ENCODE measurements at regions not wholly inside any gene's neighbourhood (a gene's known extent, or its start where the extent isn't known, plus 50 kb on each side); places are given as distances from the start of the nearest gene placed in this dataset.

DNA sequence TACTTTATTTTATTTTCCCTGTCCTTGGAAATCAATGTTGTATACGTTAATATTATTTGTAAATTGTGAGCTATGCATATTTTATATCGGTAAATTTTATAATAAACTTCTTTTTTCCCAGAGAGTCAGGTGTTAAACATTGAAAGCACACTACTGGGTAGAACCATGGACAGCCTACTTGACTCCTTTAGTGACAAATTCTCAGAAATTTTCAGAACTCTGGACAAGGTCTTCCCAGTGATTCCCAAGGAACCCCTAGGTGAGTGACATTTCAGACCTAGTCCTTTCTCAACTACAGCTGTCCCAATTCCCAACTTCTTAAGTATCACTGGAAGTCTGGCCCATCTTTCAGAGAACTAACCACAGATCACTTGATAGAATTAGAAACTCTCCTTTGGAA is 107.2 kb downstream of the RCN1 start:
- TF ChIP-seq POLR2A (IDR thresholded peaks at IDR 0.05) (no peak), CTCF (IDR thresholded peaks at IDR 0.05) (no peak)
- no peak for DNase-seq
- 81% methylated on average over 2 of the region's 2 CpGs for WGBS, 2 donors

GRCh38 chr11:32200136-32200847 is 109.4 kb downstream of the RCN1 start:
- H3K4me1 ChIP-seq, result no peaks in the 10 kb centered on the region
- H3K27ac ChIP-seq, result no peak overlapping the region
- H3K9me3 ChIP-seq, result no peaks in the 10 kb centered on the region
- peaks cover 0 to 5% (median 0%) of the 10 kb centered on the region in 4 donors for H3K27me3 ChIP-seq
- no peaks in the 10 kb centered on the region for H3K36me3 ChIP-seq
- intact Hi-C loops (cut with DNase I), result no loop called here
- no peak for DNase-seq
- H3K4me3 ChIP-seq, result no peak overlapping the region
- 71 to 81% methylated on average over 19 of the region's 19 CpGs for WGBS, 2 donors
- no peak for TF ChIP-seq CTCF (IDR thresholded peaks at IDR 0.05)
- no peak for TF ChIP-seq POLR2A (IDR thresholded peaks at IDR 0.05)

More for the DNA sequence above, 107.2 kb downstream of the RCN1 start:
- peaks cover 0 to 11% (median 0%) of the 10 kb centered on the region in 4 donors for H3K27me3 ChIP-seq
- intact Hi-C loops (cut with DNase I), result no loop called here
- H3K36me3 ChIP-seq, result no peaks in the 10 kb centered on the region
- no peak overlapping the region for H3K27ac ChIP-seq
- no peaks in the 10 kb centered on the region for H3K4me1 ChIP-seq
- H3K4me3 ChIP-seq, result no peak overlapping the region
- H3K9me3 ChIP-seq, result no peaks in the 10 kb centered on the region

- H3K27me3 ChIP-seq, result no peaks in the 10 kb centered on the region
- no peak for DNase-seq
- no peak overlapping the region for H3K4me3 ChIP-seq
- H3K36me3 ChIP-seq, result no peaks in the 10 kb centered on the region
- WGBS, 2 donors, result 82 to 84% methylated on average over 4 to 5 of the region's 5 CpGs
- no peaks in the 10 kb centered on the region for H3K4me1 ChIP-seq
- TF ChIP-seq POLR2A (IDR thresholded peaks at IDR 0.05) (no peak), CTCF (IDR thresholded peaks at IDR 0.05) (no peak)
- intact Hi-C loops (cut with DNase I), result no loop called here
- no peak overlapping the region for H3K27ac ChIP-seq
- no peaks in the 10 kb centered on the region for H3K9me3 ChIP-seq
Observed at GRCh38 chr11:32204751-32205150, 113.9 kb downstream of the RCN1 start.

- TF ChIP-seq CTCF (IDR thresholded peaks at IDR 0.05) (no peak), POLR2A (IDR thresholded peaks at IDR 0.05) (no peak)
Observed at GRCh38 chr11:32210556-32210955, 119.7 kb downstream of the RCN1 start.

GRCh38 chr11:32213223-32213622 is 122.3 kb downstream of the RCN1 start:
- Histone ChIP-seq H3K4me3 (no peak overlapping the region), H3K4me1 (no peaks in the 10 kb centered on the region), H3K27ac (no peak overlapping the region), H3K36me3 (no peaks in the 10 kb centered on the region), H3K9me3 (no peaks in the 10 kb centered on the region), H3K27me3 (no peaks in the 10 kb centered on the region)
- 42 to 44% methylated on average over 5 of the region's 5 CpGs for WGBS, 2 donors
- intact Hi-C loops (cut with DNase I), result no loop called here
- DNase-seq, result no peak
- TF ChIP-seq CTCF (IDR thresholded peaks at IDR 0.05) (no peak), POLR2A (IDR thresholded peaks at IDR 0.05) (no peak)

More at GRCh38 chr11:32210556-32210955, 119.7 kb downstream of the RCN1 start:
- H3K27ac ChIP-seq, result no peak overlapping the region
- no peaks in the 10 kb centered on the region for H3K9me3 ChIP-seq
- intact Hi-C loops (cut with DNase I), result no loop called here
- no peaks in the 10 kb centered on the region for H3K36me3 ChIP-seq
- no peak for DNase-seq
- WGBS, 2 donors, result 31 to 57% methylated on average over 3 to 6 of the region's 6 CpGs
- H3K27me3 ChIP-seq, result no peaks in the 10 kb centered on the region
- H3K4me1 ChIP-seq, result no peaks in the 10 kb centered on the region
- H3K4me3 ChIP-seq, result no peak overlapping the region
